C1 segment of cervical spinal cord (tissue), 14 donors: ENCODE measurements at regions not wholly inside any gene's neighbourhood (a gene's known extent, or its start where the extent isn't known, plus 50 kb on each side); places are given as distances from the start of the nearest gene placed in this dataset.

Experiments
- DNase-seq, 14 donors: peaks; one replicate each; lab custom pipeline; 2025; lab: John Stamatoyannopoulos, UW

- DNase-seq: no peak
Observed at GRCh38 chr1:235925016-235925415, 58.3 kb upstream of the LYST start.

GRCh38 chr1:235923466-235924021, 56.8 kb upstream of the LYST start:
- DNase-seq: no peak

GRCh38 chr1:235920596-235921375, 54.1 kb upstream of the LYST start:
- DNase-seq: peak in 1 of 14 donors; percentile 23

- DNase-seq: peak in 2 of 14 donors; percentile 6 to 16
Observed at GRCh38 chr1:235919833-235920441, 53.2 kb upstream of the LYST start.

GRCh38 chr1:235919127-235919832, 52.6 kb upstream of the LYST start:
- DNase-seq: peak in 1 of 14 donors; percentile 31

GRCh38 chr1:235918465-235918864, 51.8 kb upstream of the LYST start:
- no peak for DNase-seq

GRCh38 chr1:235918032-235918431, 51.3 kb upstream of the LYST start:
- peak in 2 of 14 donors; percentile 25 to 90 for DNase-seq

GRCh38 chr1:235917267-235917811, 50.6 kb upstream of the LYST start:
- DNase-seq: peak in 12 of 14 donors; percentile 7 to 82 (median 46)
